ENCODE measurements at regions not wholly inside any gene's neighbourhood (a gene's known extent, or its start where the extent isn't known, plus 50 kb on each side); places are given as distances from the start of the nearest gene placed in this dataset.
"Not testable (repeated sequence)": the region's sequence is repeated elsewhere in the genome, so short reads cannot be mapped to it uniquely, and the experiment has no call there.

GRCh38 chr7:119908948-119909347 is 364.0 kb upstream of the KCND2 start:
- peaks cover 0 to 16% (median 0%) of the 10 kb centered on the region in 11 donors for H3K9me3 ChIP-seq
- DNase-seq: no peak
- no peak for ATAC-seq
- no peaks in the 10 kb centered on the region for H3K36me3 ChIP-seq
- H3K4me1 ChIP-seq: no peaks in the 10 kb centered on the region
- no peak overlapping the region for H3K4me3 ChIP-seq
- WGBS, 2 donors: 70 to 81% methylated on average over 4 of the region's 4 CpGs
- intact Hi-C loops (cut with DNase I): no loop called here
- TF ChIP-seq CTCF (IDR thresholded peaks at IDR 0.05): no peak
- no peaks in the 10 kb centered on the region for H3K27me3 ChIP-seq
- H3K27ac ChIP-seq: no peak overlapping the region

- H3K27ac ChIP-seq; ATAC-seq; intact Hi-C loops (cut with DNase I); H3K4me1 ChIP-seq; DNase-seq; H3K27me3 ChIP-seq; H3K36me3 ChIP-seq; H3K4me3 ChIP-seq: not testable (repeated sequence)
- peaks cover 0 to 33% (median 6%) of the 10 kb centered on the region in 11 donors for H3K9me3 ChIP-seq
Observed at GRCh38 chr7:119914119-119914518, 358.9 kb upstream of the KCND2 start.

DNA sequence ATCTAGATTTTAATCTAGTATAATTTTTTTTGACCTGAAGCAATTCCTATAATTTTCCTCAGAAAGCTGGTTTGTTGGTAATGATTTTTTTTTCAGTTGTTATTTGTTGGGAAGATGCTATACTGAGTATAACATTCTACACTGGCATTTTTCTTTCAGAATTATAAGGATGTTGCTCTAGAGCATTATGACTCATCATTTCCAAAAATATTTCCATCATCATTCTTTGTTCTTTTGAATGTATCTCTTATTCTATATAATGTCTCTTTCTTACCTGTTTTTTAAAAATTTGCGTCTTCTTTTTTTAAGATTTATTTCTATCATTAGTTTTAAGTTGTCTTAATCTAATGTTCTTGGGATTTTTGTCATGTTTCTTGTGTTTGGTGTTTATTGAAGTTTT is 356.5 kb upstream of the KCND2 start:
- Histone ChIP-seq H3K27me3 (no peaks in the 10 kb centered on the region), H3K4me3 (no peak overlapping the region), H3K4me1 (no peaks in the 10 kb centered on the region), H3K36me3 (no peaks in the 10 kb centered on the region), H3K9me3 (peaks cover 0 to 27% (median 6%) of the 10 kb centered on the region in 11 donors), H3K27ac (no peak overlapping the region)
- intact Hi-C loops (cut with DNase I): no loop called here
- DNase-seq (no peak), ATAC-seq (no peak)
- 81 to 90% methylated on average over 1 of the region's 1 CpG for WGBS, 2 donors
- TF ChIP-seq CTCF (IDR thresholded peaks at IDR 0.05): no peak

- Histone ChIP-seq H3K27ac (no peak overlapping the region), H3K9me3 (peaks cover 0 to 26% (median 6%) of the 10 kb centered on the region in 11 donors), H3K36me3 (no peaks in the 10 kb centered on the region), H3K4me1 (no peaks in the 10 kb centered on the region), H3K27me3 (no peaks in the 10 kb centered on the region), H3K4me3 (no peak overlapping the region)
- ATAC-seq (no peak), DNase-seq (no peak)
- WGBS, 2 donors: 81 to 88% methylated on average over 1 of the region's 1 CpG
- intact Hi-C loops (cut with DNase I): no loop called here
- TF ChIP-seq CTCF (IDR thresholded peaks at IDR 0.05): no peak
Observed at GRCh38 chr7:119918185-119918584, 354.8 kb upstream of the KCND2 start.

DNA sequence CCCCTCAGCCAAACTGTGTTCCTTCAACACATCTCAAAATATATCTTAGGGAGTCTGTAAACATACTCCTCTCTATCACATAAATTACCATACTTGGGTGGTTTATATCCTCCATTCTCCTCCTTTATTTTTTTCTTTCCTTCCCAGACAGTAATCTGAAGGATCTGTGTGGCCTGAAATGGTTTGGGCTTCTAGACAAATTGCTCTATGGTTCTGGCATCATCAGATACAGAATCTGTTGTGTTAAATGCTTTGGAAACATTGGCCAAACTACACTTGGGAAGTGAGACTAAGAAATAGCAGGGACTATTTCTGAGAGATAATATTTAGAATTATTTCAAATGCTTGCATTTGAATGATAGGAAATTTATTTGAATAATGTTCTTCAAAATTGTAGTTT is 353.0 kb upstream of the KCND2 start:
- no peaks in the 10 kb centered on the region for H3K36me3 ChIP-seq
- no peaks in the 10 kb centered on the region for H3K27me3 ChIP-seq
- no peak for TF ChIP-seq CTCF (IDR thresholded peaks at IDR 0.05)
- no peak overlapping the region for H3K4me3 ChIP-seq
- ATAC-seq (no peak), DNase-seq (no peak)
- peaks cover 0 to 11% (median 0%) of the 10 kb centered on the region in 11 donors for H3K9me3 ChIP-seq
- intact Hi-C loops (cut with DNase I): no loop called here
- H3K4me1 ChIP-seq: no peaks in the 10 kb centered on the region
- no peak overlapping the region for H3K27ac ChIP-seq

Data from heart right ventricle (tissue), 16 donors.